ACC112 (cell line): ENCODE measurements at regions not wholly inside any gene's neighbourhood (a gene's known extent, or its start where the extent isn't known, plus 50 kb on each side); places are given as distances from the start of the nearest gene placed in this dataset.
"Not testable (repeated sequence)": the region's sequence is repeated elsewhere in the genome, so short reads cannot be mapped to it uniquely, and the experiment has no call there.

Experiments used
- H2AFZ ChIP-seq: fragments of 200-600 bp; sonication (generic); one replicate; pipeline ENCODE4 v1.6.0; 2017; ENCODE audit warnings: antibody characterized with exemption, low read length; ENCODE audit not compliant: unreplicated experiment
- H3K27ac ChIP-seq: fragments of 200-600 bp; sonication (generic); 2 replicates; pipeline ENCODE4 v1.5.1; 2014; ENCODE audit warnings: low read depth, mild to moderate bottlenecking, antibody characterized with exemption, low read length, moderate library complexity
- H3K27me3 ChIP-seq: fragments of 200-600 bp; sonication (generic); 2 replicates; pipeline ENCODE4 v1.6.1; 2014; ENCODE audit warnings: mild to moderate bottlenecking, antibody characterized with exemption, low read length, moderate library complexity, mixed read lengths; ENCODE audit not compliant: insufficient read depth
- H3K36me3 ChIP-seq: fragments of 200-600 bp; sonication (generic); 2 replicates; pipeline ENCODE4 v1.6.1; 2016; ENCODE audit warnings: mild to moderate bottlenecking, antibody characterized with exemption, low read length, moderate library complexity, mixed read lengths; ENCODE audit not compliant: insufficient read depth
- H3K4me1 ChIP-seq: fragments of 200-600 bp; sonication (generic); one replicate; pipeline ENCODE4 v1.6.1; 2016; ENCODE audit warnings: low read length, mixed read lengths; ENCODE audit not compliant: insufficient read depth, unreplicated experiment, control insufficient read depth
- H3K4me3 ChIP-seq: fragments of 200-600 bp; sonication (generic); 2 replicates; pipeline ENCODE4 v1.5.1; 2014; ENCODE audit warnings: mild to moderate bottlenecking, low read depth, low read length
- H3K79me2 ChIP-seq: fragments of 200-600 bp; sonication (generic); one replicate; pipeline ENCODE4 v1.6.0; 2016; ENCODE audit warnings: low read length; ENCODE audit not compliant: control insufficient read depth, unreplicated experiment, insufficient read depth

DNA sequence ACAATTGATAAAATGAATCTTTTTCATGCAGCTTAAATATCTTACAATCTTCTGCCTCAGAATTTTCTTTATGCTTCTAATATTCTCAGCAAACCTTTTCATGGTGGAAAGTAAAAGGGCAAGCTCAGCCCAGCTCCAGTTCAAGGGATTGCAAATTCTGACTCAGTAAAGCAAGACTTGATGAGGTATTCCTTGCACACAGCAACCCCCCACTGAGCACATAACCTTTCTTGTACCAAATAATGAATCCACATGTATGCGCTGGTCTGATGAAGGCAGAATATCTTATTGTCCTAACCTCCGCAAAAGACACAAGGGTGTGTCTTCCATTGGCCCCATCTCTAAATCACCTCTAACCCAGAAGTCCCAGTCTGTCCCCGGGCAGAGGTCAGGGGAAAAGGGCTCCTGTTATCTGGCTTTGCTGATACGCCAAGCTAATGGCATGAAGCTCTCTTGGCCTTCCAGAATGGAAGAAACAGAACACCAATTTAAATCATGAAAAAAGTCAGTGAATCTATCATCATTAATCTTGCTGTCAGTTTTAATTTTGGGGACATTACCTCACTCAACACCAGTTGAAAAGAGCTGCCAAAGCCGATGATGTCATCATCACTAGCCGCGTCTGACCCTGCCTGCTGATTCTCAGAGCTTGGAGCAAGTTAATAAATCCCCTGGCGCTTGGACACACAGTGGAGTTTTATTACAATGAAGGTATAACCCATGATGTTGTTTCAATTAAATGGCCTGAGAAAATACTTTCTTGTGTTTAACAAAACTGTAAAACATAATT lies 592.5 kb upstream of the CLINT1 start:
- no peak overlapping the region for H3K27ac ChIP-seq
- no peak overlapping the region for H2AFZ ChIP-seq
- H3K27me3 ChIP-seq, result peaks cover 14% of the 10 kb centered on the region
- no peaks in the 10 kb centered on the region for H3K79me2 ChIP-seq
- H3K4me1 ChIP-seq, result peaks cover 8% of the 10 kb centered on the region
- H3K36me3 ChIP-seq, result no peaks in the 10 kb centered on the region
- no peak overlapping the region for H3K4me3 ChIP-seq

DNA sequence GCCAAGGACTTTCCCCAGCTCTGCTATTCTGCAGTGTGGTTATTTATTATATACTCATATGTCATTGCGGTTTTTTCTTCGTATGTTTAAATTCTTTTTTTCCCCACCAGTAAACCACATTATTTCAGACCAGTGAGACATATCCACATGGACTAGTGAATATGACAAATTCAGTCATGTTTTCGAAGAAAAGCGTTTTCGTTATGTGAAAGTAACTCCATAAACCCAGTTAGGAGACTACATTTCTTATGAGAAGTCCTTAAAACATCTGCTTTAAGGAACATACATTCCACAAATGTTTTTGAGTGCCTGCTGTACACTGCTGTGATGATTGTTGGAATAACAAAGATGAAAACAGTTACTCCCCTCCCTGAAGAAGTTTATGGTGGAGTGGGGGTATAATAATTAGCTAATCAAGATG lies 591.8 kb upstream of the CLINT1 start:
- Histone ChIP-seq H3K36me3 (no peaks in the 10 kb centered on the region), H3K4me3 (no peak overlapping the region), H3K27me3 (peaks cover 14% of the 10 kb centered on the region), H3K79me2 (no peaks in the 10 kb centered on the region), H3K4me1 (peaks cover 4% of the 10 kb centered on the region), H2AFZ (no peak overlapping the region), H3K27ac (no peak overlapping the region)

- not testable (repeated sequence) for H3K79me2 ChIP-seq, H3K27ac ChIP-seq, H3K4me1 ChIP-seq, H3K36me3 ChIP-seq, H2AFZ ChIP-seq, H3K4me3 ChIP-seq
- peaks cover 14% of the 10 kb centered on the region for H3K27me3 ChIP-seq
Measured at GRCh38 chr5:158446761-158447160, 587.8 kb upstream of the CLINT1 start.

- H2AFZ ChIP-seq, H3K27me3 ChIP-seq, H3K27ac ChIP-seq, H3K4me1 ChIP-seq, H3K4me3 ChIP-seq, H3K36me3 ChIP-seq, H3K79me2 ChIP-seq: not testable (repeated sequence)
Measured at GRCh38 chr5:158439204-158439603, 580.3 kb upstream of the CLINT1 start.

DNA sequence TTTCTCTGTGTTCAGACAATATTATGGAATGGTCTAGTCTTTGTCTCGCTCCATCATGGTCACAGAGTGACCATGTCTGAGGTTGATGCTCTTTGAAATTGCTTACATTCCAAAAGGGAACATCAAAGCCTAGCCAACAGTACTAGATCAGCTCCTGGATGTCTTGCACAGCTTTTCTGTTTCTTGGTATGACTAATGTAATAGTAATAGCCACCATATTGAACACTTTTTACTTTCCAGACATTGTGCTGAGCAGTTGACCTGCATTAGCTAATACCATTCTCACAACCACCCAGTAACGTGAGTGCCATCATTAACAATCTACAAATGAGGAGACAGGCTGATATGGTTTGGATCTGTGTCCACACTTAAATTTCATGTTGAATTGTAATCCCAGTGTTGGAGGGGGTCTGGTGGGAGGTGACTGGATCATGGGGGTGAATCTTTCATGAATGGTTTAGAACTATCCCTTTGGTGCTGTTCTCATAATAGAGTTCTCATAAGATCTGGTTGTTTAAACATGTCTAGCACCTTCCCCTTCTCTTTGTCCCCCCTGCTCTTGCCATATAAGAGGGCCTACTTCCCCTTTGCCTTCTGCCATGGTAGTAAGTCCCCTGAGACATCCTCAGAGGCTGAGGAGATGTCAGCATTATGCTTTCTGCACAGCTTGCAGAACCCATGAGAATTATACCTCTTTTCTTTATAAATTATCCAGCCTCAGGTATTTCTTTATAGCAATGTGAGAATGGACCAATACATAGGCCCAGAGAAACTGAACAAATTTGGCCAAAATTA lies 577.5 kb upstream of the CLINT1 start:
- H3K27me3 ChIP-seq, result no peaks in the 10 kb centered on the region
- H3K4me1 ChIP-seq, result no peaks in the 10 kb centered on the region
- H3K79me2 ChIP-seq, result no peaks in the 10 kb centered on the region
- no peak overlapping the region for H3K4me3 ChIP-seq
- H2AFZ ChIP-seq, result no peak overlapping the region
- H3K27ac ChIP-seq, result no peak overlapping the region
- H3K36me3 ChIP-seq, result no peaks in the 10 kb centered on the region

DNA sequence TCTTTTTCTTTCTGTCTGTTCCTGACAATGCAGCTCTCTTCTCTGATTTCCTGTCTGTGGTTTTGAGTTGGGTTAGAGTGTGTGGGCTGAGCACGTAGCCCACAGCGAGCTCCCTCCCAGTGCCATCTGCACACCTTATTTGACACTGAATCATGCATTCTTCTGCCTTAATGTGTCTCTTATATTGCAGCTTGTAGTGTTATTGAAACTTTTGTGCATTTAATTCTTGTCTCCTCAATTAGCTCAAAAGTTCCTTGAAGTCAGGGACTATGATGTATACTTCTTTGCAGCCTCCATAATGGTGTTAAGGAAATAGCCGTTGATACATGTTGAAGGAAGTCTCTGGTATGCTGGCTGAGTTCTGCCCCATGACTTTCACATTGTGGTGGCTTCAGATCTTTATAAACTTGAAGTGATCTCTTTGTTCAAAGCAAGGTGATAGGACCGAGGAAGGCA lies 576.2 kb upstream of the CLINT1 start:
- H2AFZ ChIP-seq, result no peak overlapping the region
- H3K4me3 ChIP-seq, result no peak overlapping the region
- H3K4me1 ChIP-seq, result no peaks in the 10 kb centered on the region
- H3K27me3 ChIP-seq, result no peaks in the 10 kb centered on the region
- no peak overlapping the region for H3K27ac ChIP-seq
- no peaks in the 10 kb centered on the region for H3K36me3 ChIP-seq
- no peaks in the 10 kb centered on the region for H3K79me2 ChIP-seq

- no peak overlapping the region for H3K27ac ChIP-seq
- no peaks in the 10 kb centered on the region for H3K36me3 ChIP-seq
- no peak overlapping the region for H2AFZ ChIP-seq
- no peak overlapping the region for H3K4me3 ChIP-seq
- H3K4me1 ChIP-seq, result no peaks in the 10 kb centered on the region
- H3K79me2 ChIP-seq, result no peaks in the 10 kb centered on the region
- no peaks in the 10 kb centered on the region for H3K27me3 ChIP-seq
Measured at GRCh38 chr5:158434749-158435148, 575.8 kb upstream of the CLINT1 start.

DNA sequence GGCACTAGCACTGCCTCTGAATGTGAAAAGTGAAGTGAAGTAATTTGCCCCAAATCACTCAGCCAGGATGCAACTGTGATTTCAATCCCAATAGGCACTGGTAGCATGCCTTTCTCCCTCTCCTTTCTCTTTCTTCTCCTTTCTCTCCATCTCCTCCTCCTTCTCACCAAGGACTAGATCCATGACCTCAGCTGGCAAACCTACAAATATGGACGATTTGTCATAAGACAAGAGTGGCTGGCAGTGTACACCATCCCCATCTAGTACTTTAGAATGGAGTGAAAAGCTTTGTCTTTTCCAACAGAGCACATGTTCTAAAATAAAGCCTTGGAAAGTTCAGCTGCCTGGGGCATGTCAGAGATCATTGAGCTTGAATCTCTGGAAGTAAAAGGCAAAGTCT lies 574.7 kb upstream of the CLINT1 start:
- no peak overlapping the region for H3K27ac ChIP-seq
- H3K79me2 ChIP-seq, result no peaks in the 10 kb centered on the region
- no peaks in the 10 kb centered on the region for H3K4me1 ChIP-seq
- H3K27me3 ChIP-seq, result no peaks in the 10 kb centered on the region
- H3K36me3 ChIP-seq, result no peaks in the 10 kb centered on the region
- no peak overlapping the region for H2AFZ ChIP-seq
- no peak overlapping the region for H3K4me3 ChIP-seq

- no peaks in the 10 kb centered on the region for H3K4me1 ChIP-seq
- H3K4me3 ChIP-seq, result no peak overlapping the region
- H3K79me2 ChIP-seq, result no peaks in the 10 kb centered on the region
- H2AFZ ChIP-seq, result no peak overlapping the region
- H3K36me3 ChIP-seq, result no peaks in the 10 kb centered on the region
- H3K27me3 ChIP-seq, result no peaks in the 10 kb centered on the region
- no peak overlapping the region for H3K27ac ChIP-seq
Measured at GRCh38 chr5:158431369-158432029, 572.6 kb upstream of the CLINT1 start.

GRCh38 chr5:158430798-158431167 lies 571.8 kb upstream of the CLINT1 start:
- Histone ChIP-seq H3K36me3 (no peaks in the 10 kb centered on the region), H3K79me2 (no peaks in the 10 kb centered on the region), H3K4me1 (no peaks in the 10 kb centered on the region), H3K27me3 (no peaks in the 10 kb centered on the region), H2AFZ (no peak overlapping the region), H3K4me3 (no peak overlapping the region), H3K27ac (no peak overlapping the region)
